Small intestine (tissue), 7 donors: ENCODE measurements at regions not wholly inside any gene's neighbourhood (a gene's known extent, or its start where the extent isn't known, plus 50 kb on each side); places are given as distances from the start of the nearest gene placed in this dataset.
"Not testable (repeated sequence)": the region's sequence is repeated elsewhere in the genome, so short reads cannot be mapped to it uniquely, and the experiment has no call there.

Experiments
- DNase-seq, 2 donors: peaks; one replicate each; pipeline versions ENCODE4 v3.0.0 to v3.0.0-alpha.2; 2013
- FAIRE-seq: peaks from 2 replicates; lab custom pipeline; 2012; peaks lifted over from hg19 to GRCh38; lab: Jason Lieb, UNC
- H3K27ac ChIP-seq, 3 donors: one replicate each; pipeline ENCODE4 v1.5.1; 2013; ENCODE audit warnings: low read length in 2 of 3, mild to moderate bottlenecking in 2 of 3, control low read depth in 1 of 3, inconsistent platforms in 1 of 3, low read depth in 1 of 3, moderate library complexity in 1 of 3
- H3K27me3 ChIP-seq, 3 donors: one replicate each; pipeline ENCODE4 v1.6.1; 2013; ENCODE audit warnings: low read length in 3 of 3, inconsistent platforms in 1 of 3; ENCODE audit not compliant: control insufficient read depth in 3 of 3, insufficient read depth in 3 of 3
- H3K36me3 ChIP-seq, 3 donors: one replicate each; pipeline ENCODE4 v1.6.1; 2013; ENCODE audit warnings: low read length in 3 of 3, inconsistent platforms in 1 of 3, low read depth in 1 of 3, mild to moderate bottlenecking in 1 of 3, moderate library complexity in 1 of 3; ENCODE audit not compliant: control insufficient read depth in 3 of 3, insufficient read depth in 2 of 3
- H3K4me1 ChIP-seq, 3 donors: one replicate each; pipeline ENCODE4 v1.6.1; 2013; ENCODE audit warnings: low read length in 2 of 3, inconsistent platforms in 1 of 3, low read depth in 1 of 3, mild to moderate bottlenecking in 1 of 3, moderate library complexity in 1 of 3; ENCODE audit not compliant: control insufficient read depth in 3 of 3, insufficient read depth in 2 of 3
- H3K4me3 ChIP-seq, 3 donors: one replicate each; pipeline ENCODE4 v1.5.1; 2013; ENCODE audit warnings: low read length in 3 of 3, control low read depth in 1 of 3, inconsistent platforms in 1 of 3, low read depth in 1 of 3, mild to moderate bottlenecking in 1 of 3, moderate library complexity in 1 of 3
- H3K9me3 ChIP-seq, 2 donors: one replicate each; pipeline ENCODE4 v1.6.1; 2013; ENCODE audit warnings: low read depth in 1 of 2, low read length in 1 of 2; ENCODE audit not compliant: control insufficient read depth in 2 of 2, insufficient read depth in 1 of 2
- WGBS, 3 donors: extraction: QIAGEN DNeasy Blood & Tissue Kit; methylation state at CpG; one replicate each; pipeline ENCODE4 v1.1.7; 2013; 5-methylcytosine and 5-hydroxymethylcytosine counted together
- donor health status: healthy with polysubstance abuse.
- donor health status: control.
- donor health status: control.
- donor health status: Bipolar disorder and iron deficiency.
- donor health status: healthy.

GRCh38 chr2:52064234-52064633, 1032.3 kb upstream of the NRXN1 start:
- H3K36me3 ChIP-seq = no peaks in the 10 kb centered on the region
- no peaks in the 10 kb centered on the region for H3K27me3 ChIP-seq
- no peak for FAIRE-seq
- H3K27ac ChIP-seq = no peak overlapping the region
- no peak for DNase-seq
- no peaks in the 10 kb centered on the region for H3K9me3 ChIP-seq
- H3K4me3 ChIP-seq = no peak overlapping the region
- no peaks in the 10 kb centered on the region for H3K4me1 ChIP-seq
- WGBS, 3 donors = 92 to 94% (median 92%) methylated on average over 4 of the region's 4 CpGs

DNA sequence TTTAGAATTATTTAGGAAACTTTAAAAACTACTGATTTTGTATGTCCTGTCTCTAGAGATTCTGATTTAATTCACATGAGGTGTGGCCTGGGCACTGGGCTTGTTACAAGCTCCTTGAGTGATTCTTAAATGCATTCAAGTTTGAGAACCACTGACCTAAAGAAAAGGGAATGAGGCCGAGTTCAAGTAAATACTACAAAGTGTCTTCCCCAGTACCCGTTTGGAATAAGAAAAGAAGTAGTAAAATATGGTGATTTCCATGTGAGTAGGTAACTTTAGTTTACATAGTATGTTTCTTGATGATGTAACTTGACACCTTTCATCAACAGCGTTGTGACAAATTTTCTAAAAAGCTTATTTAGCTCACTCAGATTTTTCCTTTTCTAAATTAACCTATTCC, 1022.9 kb upstream of the NRXN1 start:
- H3K36me3 ChIP-seq = no peaks in the 10 kb centered on the region
- DNase-seq (no peak), FAIRE-seq (no peak)
- H3K27ac ChIP-seq = no peak overlapping the region
- H3K4me3 ChIP-seq = no peak overlapping the region
- no peaks in the 10 kb centered on the region for H3K4me1 ChIP-seq
- no peaks in the 10 kb centered on the region for H3K27me3 ChIP-seq
- peaks cover 0 to 8% of the 10 kb centered on the region in 2 donors for H3K9me3 ChIP-seq
- 46 to 59% (median 58%) methylated on average over 3 of the region's 3 CpGs for WGBS, 3 donors

- Histone ChIP-seq H3K4me3 (no peak overlapping the region), H3K36me3 (no peaks in the 10 kb centered on the region), H3K27ac (no peak overlapping the region), H3K4me1 (no peaks in the 10 kb centered on the region), H3K9me3 (no peaks in the 10 kb centered on the region), H3K27me3 (no peaks in the 10 kb centered on the region)
- DNase-seq = no peak
- FAIRE-seq = no peak
- 61 to 91% (median 85%) methylated on average over 1 of the region's 1 CpG for WGBS, 3 donors
Measured at GRCh38 chr2:52036853-52037252, 1004.9 kb upstream of the NRXN1 start.

DNA sequence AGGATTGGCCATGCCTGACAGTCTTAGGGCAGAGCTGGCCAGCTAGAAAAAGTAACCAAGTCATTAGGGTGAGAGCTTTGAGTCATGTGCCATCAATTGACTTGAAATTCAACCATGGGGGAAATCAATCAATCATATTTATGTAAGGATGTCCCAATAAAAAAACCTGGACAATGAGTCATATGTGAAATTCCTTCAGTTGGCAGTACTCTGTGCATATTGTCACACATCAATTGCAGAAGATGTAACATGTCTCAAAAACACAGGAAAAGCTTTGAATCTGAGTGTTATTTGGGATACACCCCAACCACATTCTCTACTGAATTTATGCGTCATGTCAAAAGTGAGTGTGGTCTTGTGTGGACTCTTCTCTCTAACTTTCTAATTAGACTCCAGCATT, 1004.1 kb upstream of the NRXN1 start:
- no peak for FAIRE-seq
- no peaks in the 10 kb centered on the region for H3K27me3 ChIP-seq
- DNase-seq = no peak
- H3K36me3 ChIP-seq = no peaks in the 10 kb centered on the region
- no peaks in the 10 kb centered on the region for H3K9me3 ChIP-seq
- 92 to 100% (median 98%) methylated on average over 1 of the region's 1 CpG for WGBS, 3 donors
- H3K4me1 ChIP-seq = no peaks in the 10 kb centered on the region
- no peak overlapping the region for H3K4me3 ChIP-seq
- H3K27ac ChIP-seq = no peak overlapping the region

- Histone ChIP-seq H3K27ac (no peak overlapping the region), H3K27me3 (no peaks in the 10 kb centered on the region), H3K4me3 (no peak overlapping the region), H3K36me3 (no peaks in the 10 kb centered on the region), H3K9me3 (no peaks in the 10 kb centered on the region), H3K4me1 (no peaks in the 10 kb centered on the region)
- FAIRE-seq = no peak
- no peak for DNase-seq
- WGBS, 3 donors = 58 to 85% (median 71%) methylated on average over 1 of the region's 1 CpG
Measured at GRCh38 chr2:52035391-52035790, 1003.5 kb upstream of the NRXN1 start.

DNA sequence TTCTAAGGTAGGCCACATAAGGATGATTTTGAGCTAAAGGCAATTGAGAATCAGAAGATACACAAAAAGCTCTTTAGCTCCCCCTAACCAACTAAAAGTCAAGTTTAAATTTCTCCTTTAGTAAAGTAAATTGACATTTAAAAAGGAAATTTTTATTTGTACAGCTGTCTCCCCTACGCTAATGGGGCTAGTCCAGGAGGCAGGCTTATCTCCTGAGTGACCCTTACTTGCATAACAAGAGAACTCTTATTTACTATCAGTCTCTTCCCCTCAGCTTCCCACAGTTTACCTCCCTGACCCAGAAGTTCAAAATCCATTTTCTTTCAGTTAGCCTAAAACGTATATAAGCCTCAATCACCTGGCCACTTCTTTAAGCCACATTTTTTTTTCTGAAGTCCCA, 1002.8 kb upstream of the NRXN1 start:
- no peaks in the 10 kb centered on the region for H3K27me3 ChIP-seq
- H3K4me1 ChIP-seq = no peaks in the 10 kb centered on the region
- H3K27ac ChIP-seq = no peak overlapping the region
- H3K9me3 ChIP-seq = no peaks in the 10 kb centered on the region
- FAIRE-seq (no peak), DNase-seq (peak in 1 of 2 donors; percentile 9)
- no peaks in the 10 kb centered on the region for H3K36me3 ChIP-seq
- WGBS, 3 donors = 21 to 43% (median 31%) methylated on average over 2 of the region's 2 CpGs
- no peak overlapping the region for H3K4me3 ChIP-seq

DNA sequence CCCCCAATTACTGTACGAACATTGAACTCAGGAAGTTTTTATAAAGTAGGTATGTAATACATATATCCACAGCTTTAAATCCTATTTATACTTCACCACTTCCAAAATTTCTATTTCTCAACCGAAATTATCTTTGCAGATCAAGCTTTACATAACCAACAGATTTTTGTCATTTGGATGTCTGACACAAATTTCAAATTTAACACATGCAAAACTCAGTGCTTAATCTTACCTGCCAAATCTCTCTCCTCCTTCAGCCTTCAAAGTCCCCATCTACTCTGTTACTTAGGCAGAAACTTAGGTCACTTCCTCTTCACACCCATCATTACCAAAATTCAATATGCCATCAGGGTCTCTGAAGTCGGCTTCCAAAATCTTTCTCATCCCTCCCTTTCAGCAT, 990.1 kb upstream of the NRXN1 start:
- no peaks in the 10 kb centered on the region for H3K4me1 ChIP-seq
- H3K9me3 ChIP-seq = peaks cover 0 to 2% of the 10 kb centered on the region in 2 donors
- FAIRE-seq = no peak
- WGBS, 3 donors = 69 to 88% (median 84%) methylated on average over 3 of the region's 3 CpGs
- H3K27me3 ChIP-seq = no peaks in the 10 kb centered on the region
- no peaks in the 10 kb centered on the region for H3K36me3 ChIP-seq
- H3K4me3 ChIP-seq = no peak overlapping the region
- no peak for DNase-seq
- no peak overlapping the region for H3K27ac ChIP-seq

DNA sequence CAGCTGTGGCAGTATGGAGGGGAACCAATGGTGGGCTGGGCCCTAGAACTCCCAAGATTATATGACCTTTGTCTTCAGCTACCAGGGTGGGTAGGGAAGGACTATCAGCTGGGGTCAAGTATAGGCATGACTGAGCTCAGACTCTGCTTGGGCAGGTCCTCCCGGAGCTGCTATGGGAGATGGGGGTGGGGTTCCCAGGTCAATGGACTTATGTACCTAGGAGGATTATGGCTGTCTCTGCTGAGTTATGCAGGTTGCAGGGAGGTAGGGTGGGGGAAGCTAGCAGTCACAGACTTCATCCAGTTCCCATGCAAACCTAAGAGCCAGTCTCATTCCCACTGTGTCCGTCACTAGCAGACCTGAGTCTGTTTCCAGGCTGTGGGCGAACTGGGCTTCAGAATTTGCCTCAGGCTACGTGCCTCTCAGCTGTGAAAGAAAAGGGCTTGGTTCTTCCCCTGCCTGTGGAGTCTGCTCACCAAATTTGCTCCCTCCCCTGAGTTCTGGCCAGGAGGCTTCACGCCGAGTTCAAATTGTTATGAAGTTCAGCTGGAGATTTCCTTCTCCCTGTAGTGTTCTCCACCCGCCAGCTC, 985.8 kb upstream of the NRXN1 start:
- no peak overlapping the region for H3K27ac ChIP-seq
- H3K4me3 ChIP-seq = no peak overlapping the region
- DNase-seq = peak in 1 of 2 donors; percentile 54
- WGBS, 3 donors = 74 to 85% (median 79%) methylated on average over 7 of the region's 7 CpGs
- no peaks in the 10 kb centered on the region for H3K36me3 ChIP-seq
- H3K27me3 ChIP-seq = no peaks in the 10 kb centered on the region
- FAIRE-seq = no peak
- H3K9me3 ChIP-seq = peaks cover 0 to 2% of the 10 kb centered on the region in 2 donors
- H3K4me1 ChIP-seq = no peaks in the 10 kb centered on the region

DNA sequence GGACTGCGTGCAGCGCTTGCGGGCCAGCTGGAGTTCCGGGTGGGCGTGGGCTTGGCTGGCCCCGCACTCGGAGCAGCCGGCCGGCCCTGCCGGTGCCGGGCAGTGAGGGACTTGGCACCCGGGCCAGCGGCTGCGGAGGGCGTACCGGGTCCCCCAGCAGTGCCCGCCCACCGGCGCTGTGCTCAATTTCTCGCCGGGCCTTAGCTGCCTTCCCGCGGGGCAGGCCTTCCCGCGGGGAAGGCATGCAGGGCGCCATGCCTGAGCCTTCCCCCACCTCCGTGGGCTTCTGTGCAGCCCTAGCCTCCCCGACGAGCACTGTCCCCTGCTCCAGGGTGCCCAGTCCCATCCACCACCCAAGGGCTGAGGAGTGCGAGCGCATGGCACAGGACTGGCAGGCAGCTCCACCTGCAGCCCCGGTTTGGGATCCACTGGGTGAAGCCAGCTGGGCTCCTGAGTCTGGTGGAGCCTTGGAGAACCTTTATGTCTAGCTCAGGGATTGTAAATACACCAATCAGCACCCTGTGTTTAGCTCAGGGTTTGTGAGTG, 975.0 kb upstream of the NRXN1 start:
- 93 to 96% (median 96%) methylated on average over 16 to 32 of the region's 32 CpGs for WGBS, 3 donors

More for the DNA sequence above, 975.0 kb upstream of the NRXN1 start:
- not testable (repeated sequence) for H3K4me1 ChIP-seq, H3K27me3 ChIP-seq, DNase-seq, H3K36me3 ChIP-seq, FAIRE-seq, H3K9me3 ChIP-seq, H3K27ac ChIP-seq, H3K4me3 ChIP-seq
